Transverse colon (tissue), 4 donors: ENCODE measurements at regions not wholly inside any gene's neighbourhood (a gene's known extent, or its start where the extent isn't known, plus 50 kb on each side); places are given as distances from the start of the nearest gene placed in this dataset.

Experiments used
- DNase-seq: peaks from one replicate; pipeline ENCODE4 v3.0.0-alpha.2; 2019
- H3K27ac ChIP-seq, 4 donors: fragments of 200-600 bp; sonication (generic); 2 replicates each; pipeline ENCODE4 v1.5.1; 2016 to 2018; ENCODE audit warnings: inconsistent platforms in 4 of 4
- H3K27me3 ChIP-seq: fragments of 200-600 bp; sonication (generic); 2 replicates; pipeline ENCODE4 v1.5.1; 2017; ENCODE audit warnings: inconsistent platforms
- H3K36me3 ChIP-seq, 4 donors: fragments of 200-600 bp; sonication (generic); 2 replicates each; pipeline ENCODE4 v1.5.1; 2017 to 2019; ENCODE audit warnings: inconsistent platforms in 4 of 4
- H3K4me1 ChIP-seq, 4 donors: fragments of 200-600 bp; sonication (generic); 2 replicates each; pipeline ENCODE4 v1.5.1; 2017 to 2020; ENCODE audit warnings: inconsistent platforms in 4 of 4
- H3K4me3 ChIP-seq, 4 donors: fragments of 200-600 bp; sonication (generic); 1 replicate in 1 of 4; 2 replicates in 3 of 4; pipeline versions ENCODE4 v1.5.1 to v1.6.1; 2017 to 2019; ENCODE audit warnings: inconsistent platforms in 4 of 4
- H3K9me3 ChIP-seq, 2 donors: fragments of 200-600 bp; sonication (generic); 2 replicates each; pipeline ENCODE4 v1.5.1; 2017 to 2019; ENCODE audit warnings: inconsistent platforms in 2 of 2
- CTCF ChIP-seq, 5 experiments: fragments of 200-600 bp in 3 of 5; fragments of 450-650 bp in 2 of 5; sonication (generic) in 3 of 5; IDR thresholded peaks; 1 replicate in 2 of 5; 2 replicates in 3 of 5; pipeline ENCODE4 v1.5.1; 2016 to 2017; ENCODE audit warnings: antibody characterized with exemption in 5 of 5, inconsistent platforms in 3 of 5, mild to moderate bottlenecking in 2 of 5, moderate library complexity in 1 of 5
- EP300 ChIP-seq: sonication (generic); formaldehyde crosslinking; IDR thresholded peaks from one replicate; pipeline ENCODE4 v1.6.1; 2017; ENCODE audit warnings: antibody characterized with exemption, low read depth
- POLR2A ChIP-seq: fragments of 450-650 bp; IDR thresholded peaks from one replicate; pipeline ENCODE4 v1.6.1; 2016; ENCODE audit warnings: antibody characterized with exemption, mild to moderate bottlenecking, moderate library complexity
- POLR2AphosphoS5 ChIP-seq, 3 donors: sonication (generic); formaldehyde crosslinking; IDR thresholded peaks; one replicate each; pipeline ENCODE4 v1.6.1; 2016; ENCODE audit warnings: antibody characterized with exemption in 3 of 3
- WGBS, 2 donors: methylation state at CpG; one replicate each; pipeline ENCODE4 v1.1.5; 2018; ENCODE audit warnings: low coverage in 1 of 2; 5-methylcytosine and 5-hydroxymethylcytosine counted together
- in situ Hi-C, 4 donors: fragments of 200-750 bp; cut with MboI; loops; one replicate each; pipeline versions ENCODE4 v1.15.0 to v1.15.1; 2017; ENCODE audit warnings: low sequenced_read_pairs in 3 of 4, low pct_ligation_motif_present in 1 of 4, low pct_unique_long_range_greater_than_20kb in 1 of 4
- intact Hi-C: fragments of 100-400 bp; cut with DNase I; formaldehyde crosslinking; loops from one replicate; pipeline ENCODE4 v1.15.1; 2023; ENCODE audit warnings: low total_unique reads

GRCh38 chr6:153214436-153214835 is 83.4 kb upstream of the RGS17 start:
- no peak overlapping the region for H3K4me3 ChIP-seq
- intact Hi-C loops: no loop called here
- TF ChIP-seq POLR2AphosphoS5 (IDR thresholded peaks at IDR 0.05) (no peak), POLR2A (no peak), CTCF (IDR thresholded peaks at IDR 0.05) (no peak), EP300 (no peak)
- WGBS, 2 donors: 57 to 67% methylated on average over 1 of the region's 1 CpG
- no peak overlapping the region for H3K27ac ChIP-seq
- in situ Hi-C loops: no loop called here
- no peaks in the 10 kb centered on the region for H3K27me3 ChIP-seq
- no peaks in the 10 kb centered on the region for H3K36me3 ChIP-seq
- no peaks in the 10 kb centered on the region for H3K9me3 ChIP-seq
- H3K4me1 ChIP-seq: no peaks in the 10 kb centered on the region
- no peak for DNase-seq

GRCh38 chr6:153210083-153210482 is 79.0 kb upstream of the RGS17 start:
- in situ Hi-C loops: no loop called here
- Histone ChIP-seq H3K36me3 (no peaks in the 10 kb centered on the region), H3K9me3 (no peaks in the 10 kb centered on the region), H3K27ac (no peak overlapping the region), H3K4me3 (no peak overlapping the region), H3K4me1 (no peaks in the 10 kb centered on the region), H3K27me3 (no peaks in the 10 kb centered on the region)
- no peak for TF ChIP-seq POLR2A
- no peak for TF ChIP-seq POLR2AphosphoS5 (IDR thresholded peaks at IDR 0.05)
- WGBS, 2 donors: 31 to 39% methylated on average over 5 of the region's 5 CpGs
- DNase-seq: no peak
- intact Hi-C loops: no loop called here

GRCh38 chr6:153208706-153209105 is 77.6 kb upstream of the RGS17 start:
- Histone ChIP-seq H3K9me3 (no peaks in the 10 kb centered on the region), H3K36me3 (no peaks in the 10 kb centered on the region), H3K4me3 (no peak overlapping the region), H3K27ac (no peak overlapping the region), H3K4me1 (no peaks in the 10 kb centered on the region), H3K27me3 (no peaks in the 10 kb centered on the region)
- DNase-seq: no peak
- no peak for TF ChIP-seq EP300
- no peak for TF ChIP-seq CTCF (IDR thresholded peaks at IDR 0.05)
- no peak for TF ChIP-seq POLR2AphosphoS5 (IDR thresholded peaks at IDR 0.05)
- TF ChIP-seq POLR2A: no peak
- in situ Hi-C loops: no loop called here
- 65 to 100% methylated on average over 1 to 8 of the region's 8 CpGs for WGBS, 2 donors
- intact Hi-C loops: no loop called here

- no peak for DNase-seq
- TF ChIP-seq CTCF (IDR thresholded peaks at IDR 0.05): no peak
- no peak for TF ChIP-seq POLR2AphosphoS5 (IDR thresholded peaks at IDR 0.05)
- TF ChIP-seq EP300: no peak
- TF ChIP-seq POLR2A: no peak
- WGBS, 2 donors: 43 to 60% methylated on average over 1 of the region's 1 CpG
Measured at GRCh38 chr6:153207617-153208016, 76.5 kb upstream of the RGS17 start.

GRCh38 chr6:153207006-153207405 is 75.9 kb upstream of the RGS17 start:
- no peaks in the 10 kb centered on the region for H3K9me3 ChIP-seq
- DNase-seq: no peak
- H3K27ac ChIP-seq: no peak overlapping the region
- intact Hi-C loops (no loop called here), in situ Hi-C loops (no loop called here)
- 32 to 34% methylated on average over 2 of the region's 2 CpGs for WGBS, 2 donors
- TF ChIP-seq POLR2AphosphoS5 (IDR thresholded peaks at IDR 0.05) (no peak), EP300 (no peak), POLR2A (no peak), CTCF (IDR thresholded peaks at IDR 0.05) (no peak)
- H3K4me3 ChIP-seq: no peak overlapping the region
- no peaks in the 10 kb centered on the region for H3K4me1 ChIP-seq
- H3K27me3 ChIP-seq: no peaks in the 10 kb centered on the region
- no peaks in the 10 kb centered on the region for H3K36me3 ChIP-seq

More at GRCh38 chr6:153207617-153208016, 76.5 kb upstream of the RGS17 start:
- Histone ChIP-seq H3K27ac (no peak overlapping the region), H3K36me3 (no peaks in the 10 kb centered on the region), H3K9me3 (no peaks in the 10 kb centered on the region), H3K27me3 (no peaks in the 10 kb centered on the region), H3K4me3 (no peak overlapping the region), H3K4me1 (no peaks in the 10 kb centered on the region)
- intact Hi-C loops: no loop called here
- in situ Hi-C loops: no loop called here
